ENCODE measurements at regions not wholly inside any gene's neighbourhood (a gene's known extent, or its start where the extent isn't known, plus 50 kb on each side); places are given as distances from the start of the nearest gene placed in this dataset.

- no peak overlapping the region for H3K4me3 ChIP-seq (replicated peaks in 1 of 2; ENCODE audit: low read depth in 2 of 2, low read length in 2 of 2)
- no peak for DNase-seq (ENCODE audit: low read depth in 2 of 2)
- TF ChIP-seq CTCF (IDR thresholded peaks at IDR 0.05; ENCODE audit: low read depth, low read length), result no peak
Observed at GRCh38 chr15:87686841-87687522, 569.6 kb downstream of the NTRK3 start.

- H3K4me3 ChIP-seq (replicated peaks in 1 of 2; ENCODE audit: low read depth in 2 of 2, low read length in 2 of 2), result no peak overlapping the region
- DNase-seq (ENCODE audit: low read depth in 2 of 2), result peak in 1 of 2 donors; percentile 26
- TF ChIP-seq CTCF (IDR thresholded peaks at IDR 0.05; ENCODE audit: low read depth, low read length), result no peak
Observed at GRCh38 chr15:87686339-87686738, 570.2 kb downstream of the NTRK3 start.

- H3K4me3 ChIP-seq (replicated peaks in 1 of 2; ENCODE audit: low read depth in 2 of 2, low read length in 2 of 2), result no peak overlapping the region
- TF ChIP-seq CTCF (IDR thresholded peaks at IDR 0.05; ENCODE audit: low read depth, low read length), result no peak
- no peak for DNase-seq (ENCODE audit: low read depth in 2 of 2)
Observed at GRCh38 chr15:87682527-87682926, 574.0 kb downstream of the NTRK3 start.

- H3K4me3 ChIP-seq (replicated peaks in 1 of 2; ENCODE audit: low read depth in 2 of 2, low read length in 2 of 2), result no peak overlapping the region
- DNase-seq (ENCODE audit: low read depth in 2 of 2), result no peak
- TF ChIP-seq CTCF (IDR thresholded peaks at IDR 0.05; ENCODE audit: low read depth, low read length), result no peak
Observed at GRCh38 chr15:87681104-87681503, 575.4 kb downstream of the NTRK3 start.

GRCh38 chr15:87680208-87680607 lies 576.3 kb downstream of the NTRK3 start:
- TF ChIP-seq CTCF (IDR thresholded peaks at IDR 0.05; ENCODE audit: low read depth, low read length), result no peak
- DNase-seq (ENCODE audit: low read depth in 2 of 2), result no peak

GRCh38 chr15:87675271-87675670 lies 581.3 kb downstream of the NTRK3 start:
- no peak overlapping the region for H3K4me3 ChIP-seq (replicated peaks in 1 of 2; ENCODE audit: low read depth in 2 of 2, low read length in 2 of 2)
- TF ChIP-seq CTCF (IDR thresholded peaks at IDR 0.05; ENCODE audit: low read depth, low read length), result no peak
- no peak for DNase-seq (ENCODE audit: low read depth in 2 of 2)

More at GRCh38 chr15:87680208-87680607, 576.3 kb downstream of the NTRK3 start:
- no peak overlapping the region for H3K4me3 ChIP-seq (replicated peaks in 1 of 2; ENCODE audit: low read depth in 2 of 2, low read length in 2 of 2)
